WTC11 (cell line): ENCODE measurements at regions not wholly inside any gene's neighbourhood (a gene's known extent, or its start where the extent isn't known, plus 50 kb on each side); places are given as distances from the start of the nearest gene placed in this dataset.

Experiments used
- AR ChIP-seq: fragments of 250-450 bp; sonication (Bioruptor Pico); IDR thresholded peaks from 2 replicates; pipeline ENCODE4 v1.9.0; 2021; ENCODE audit warnings: mild to moderate bottlenecking
- CBFB ChIP-seq: sonication (generic); formaldehyde crosslinking; IDR thresholded peaks from 2 replicates; pipeline ENCODE4 v1.8.1; 2022; ENCODE audit warnings: mild to moderate bottlenecking, low read depth, missing genetic modification reagents
- CTCF ChIP-seq: fragments of 200-600 bp; IDR thresholded peaks from 2 replicates; pipeline ENCODE4 v1.8.0; 2022; ENCODE audit warnings: antibody characterized with exemption
- JUN ChIP-seq: sonication (generic); formaldehyde crosslinking; IDR thresholded peaks from 2 replicates; pipeline ENCODE4 v1.8.0; 2023; ENCODE audit warnings: mild to moderate bottlenecking, missing genetic modification reagents
- KAT7 ChIP-seq: sonication (generic); formaldehyde crosslinking; IDR thresholded peaks from 2 replicates; pipeline ENCODE4 v1.8.1; 2023; ENCODE audit warnings: missing genetic modification reagents, mild to moderate bottlenecking, borderline replicate concordance
- PRDM15 ChIP-seq: sonication (generic); formaldehyde crosslinking; IDR thresholded peaks from 2 replicates; pipeline ENCODE4 v1.8.0; 2022; ENCODE audit warnings: missing genetic modification reagents
- RELA ChIP-seq: sonication (generic); formaldehyde crosslinking; IDR thresholded peaks from 2 replicates; pipeline ENCODE4 v1.8.1; 2022; ENCODE audit warnings: missing genetic modification reagents, mild to moderate bottlenecking, borderline replicate concordance
- STAT6 ChIP-seq: sonication (generic); formaldehyde crosslinking; conservative IDR thresholded peaks from 2 replicates; pipeline ENCODE4 v1.8.1; 2023; ENCODE audit warnings: mild to moderate bottlenecking, low read depth, missing genetic modification reagents, moderate library complexity
- TF ChIP-seq, protein P1 (sequence below): sonication (generic); formaldehyde crosslinking; IDR thresholded peaks from 2 replicates; pipeline ENCODE4 v1.8.0; 2022; ENCODE audit warnings: mild to moderate bottlenecking, missing genetic modification reagents

DNA sequence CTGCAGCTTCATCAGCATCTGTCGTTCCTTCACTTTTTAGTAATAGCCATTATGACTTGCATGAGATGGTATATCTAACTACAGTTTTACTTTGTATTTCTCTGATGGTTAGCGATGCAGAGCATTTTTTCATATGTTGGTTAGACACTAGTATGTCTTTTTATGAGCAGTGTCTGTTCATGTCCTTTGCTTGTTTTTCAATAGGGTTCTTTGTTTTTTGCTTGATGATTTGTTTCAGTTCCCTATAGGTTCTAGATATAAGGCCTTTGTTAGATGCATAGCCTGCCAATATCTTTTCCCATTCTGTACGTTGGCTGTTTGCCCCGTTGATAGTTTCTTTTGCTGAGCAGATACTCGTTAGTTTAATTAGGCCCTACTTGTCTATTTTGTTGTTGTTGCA lies 487.2 kb upstream of the BCHE start:
- TF ChIP-seq CTCF (no peak), PRDM15 (CRISPR knock-in tag) (no peak), KAT7 (CRISPR knock-in tag) (no peak), CBFB (CRISPR knock-in tag) (no peak), STAT6 (CRISPR knock-in tag) (no peak), AR (no peak), RELA (CRISPR knock-in tag) (no peak), JUN (CRISPR knock-in tag) (no peak)
- TF ChIP-seq, protein P1, sequence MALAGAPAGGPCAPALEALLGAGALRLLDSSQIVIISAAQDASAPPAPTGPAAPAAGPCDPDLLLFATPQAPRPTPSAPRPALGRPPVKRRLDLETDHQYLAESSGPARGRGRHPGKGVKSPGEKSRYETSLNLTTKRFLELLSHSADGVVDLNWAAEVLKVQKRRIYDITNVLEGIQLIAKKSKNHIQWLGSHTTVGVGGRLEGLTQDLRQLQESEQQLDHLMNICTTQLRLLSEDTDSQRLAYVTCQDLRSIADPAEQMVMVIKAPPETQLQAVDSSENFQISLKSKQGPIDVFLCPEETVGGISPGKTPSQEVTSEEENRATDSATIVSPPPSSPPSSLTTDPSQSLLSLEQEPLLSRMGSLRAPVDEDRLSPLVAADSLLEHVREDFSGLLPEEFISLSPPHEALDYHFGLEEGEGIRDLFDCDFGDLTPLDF (CRISPR knock-in tag): no peak
